ENCODE measurements at regions not wholly inside any gene's neighbourhood (a gene's known extent, or its start where the extent isn't known, plus 50 kb on each side); places are given as distances from the start of the nearest gene placed in this dataset.
A peak's percentile ranks its signal among the peaks of the same experiment; 100 is the strongest.

- no peak for DNase-seq (ENCODE audit: low read depth)
- TF ChIP-seq CTCF (conservative IDR thresholded peaks at IDR 0.05; ENCODE audit: low read depth, low read length): no peak
- H3K4me3 ChIP-seq (ENCODE audit: low read depth, low read length): no peak overlapping the region
Observed at GRCh38 chr16:86823125-86823524, 244.8 kb downstream of the FOXL1 start.

- TF ChIP-seq CTCF (conservative IDR thresholded peaks at IDR 0.05; ENCODE audit: low read depth, low read length): no peak
- DNase-seq (ENCODE audit: low read depth): peak; percentile 85
- H3K4me3 ChIP-seq (ENCODE audit: low read depth, low read length): no peak overlapping the region
Observed at GRCh38 chr16:86823888-86824671, 245.7 kb downstream of the FOXL1 start.

- DNase-seq (ENCODE audit: low read depth): peak; percentile 79
- no peak overlapping the region for H3K4me3 ChIP-seq (ENCODE audit: low read depth, low read length)
- TF ChIP-seq CTCF (conservative IDR thresholded peaks at IDR 0.05; ENCODE audit: low read depth, low read length): no peak
Observed at GRCh38 chr16:86824751-86825296, 246.5 kb downstream of the FOXL1 start.

- no peak for DNase-seq (ENCODE audit: low read depth)
- TF ChIP-seq CTCF (conservative IDR thresholded peaks at IDR 0.05; ENCODE audit: low read depth, low read length): no peak
- no peak overlapping the region for H3K4me3 ChIP-seq (ENCODE audit: low read depth, low read length)
Observed at GRCh38 chr16:86825631-86826030, 247.3 kb downstream of the FOXL1 start.

GRCh38 chr16:86826941-86827340, 248.6 kb downstream of the FOXL1 start:
- H3K4me3 ChIP-seq (ENCODE audit: low read depth, low read length): no peak overlapping the region
- no peak for TF ChIP-seq CTCF (conservative IDR thresholded peaks at IDR 0.05; ENCODE audit: low read depth, low read length)
- no peak for DNase-seq (ENCODE audit: low read depth)

- no peak for TF ChIP-seq CTCF (conservative IDR thresholded peaks at IDR 0.05; ENCODE audit: low read depth, low read length)
- no peak overlapping the region for H3K4me3 ChIP-seq (ENCODE audit: low read depth, low read length)
- DNase-seq (ENCODE audit: low read depth): no peak
Observed at GRCh38 chr16:86827521-86827920, 249.2 kb downstream of the FOXL1 start.

GRCh38 chr16:86828202-86828601, 249.9 kb downstream of the FOXL1 start:
- H3K4me3 ChIP-seq (ENCODE audit: low read depth, low read length): no peak overlapping the region
- no peak for DNase-seq (ENCODE audit: low read depth)
- no peak for TF ChIP-seq CTCF (conservative IDR thresholded peaks at IDR 0.05; ENCODE audit: low read depth, low read length)
